ENCODE measurements at regions not wholly inside any gene's neighbourhood (a gene's known extent, or its start where the extent isn't known, plus 50 kb on each side); places are given as distances from the start of the nearest gene placed in this dataset.

DNA sequence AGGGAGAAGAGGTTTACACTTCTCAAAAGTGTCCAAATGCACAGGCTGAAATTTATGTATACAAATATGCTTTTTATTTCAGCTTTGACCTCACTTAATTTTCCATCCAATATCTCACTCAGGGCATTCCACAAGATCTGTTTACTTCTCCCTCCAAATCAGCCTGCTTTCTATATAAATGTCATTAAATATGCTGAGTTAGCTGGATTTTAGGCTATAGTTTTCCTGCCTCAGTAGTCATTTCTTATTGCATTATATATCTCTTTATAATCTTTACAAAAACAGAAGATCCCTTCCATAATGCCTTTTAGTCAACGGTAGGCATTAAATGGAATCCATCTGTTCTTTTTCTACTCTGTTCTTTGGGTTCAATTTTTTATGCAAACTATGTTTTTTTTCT lies 71.7 kb upstream of the KCND2 start:
- in situ Hi-C loops (cut with HindIII; ENCODE audit: low pct_ligation_motif_present, low pct_unique_long_range_greater_than_20kb, low sequenced_read_pairs) = no loop called here
- DNase-seq = no peak

DNA sequence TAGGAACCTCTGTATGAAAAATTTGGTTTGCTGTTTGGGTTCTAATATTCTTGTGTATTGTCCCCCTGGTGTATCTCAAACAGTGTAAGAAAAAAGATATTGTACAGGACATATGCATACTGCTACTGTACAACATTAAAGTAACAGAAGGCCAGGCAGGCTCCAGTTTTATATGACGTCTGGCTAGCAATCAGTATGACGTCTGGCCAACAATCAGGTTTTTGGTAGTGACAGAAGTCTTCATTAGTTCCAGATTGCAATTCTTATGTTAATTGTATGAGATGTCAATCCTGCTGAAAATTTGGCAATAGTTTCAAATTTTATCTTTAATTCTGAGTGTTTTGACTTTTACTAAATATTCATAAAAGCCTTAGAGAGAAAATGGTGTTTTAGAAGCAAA lies 67.9 kb upstream of the KCND2 start:
- in situ Hi-C loops (cut with HindIII; ENCODE audit: low pct_ligation_motif_present, low pct_unique_long_range_greater_than_20kb, low sequenced_read_pairs) = no loop called here
- DNase-seq = no peak

DNA sequence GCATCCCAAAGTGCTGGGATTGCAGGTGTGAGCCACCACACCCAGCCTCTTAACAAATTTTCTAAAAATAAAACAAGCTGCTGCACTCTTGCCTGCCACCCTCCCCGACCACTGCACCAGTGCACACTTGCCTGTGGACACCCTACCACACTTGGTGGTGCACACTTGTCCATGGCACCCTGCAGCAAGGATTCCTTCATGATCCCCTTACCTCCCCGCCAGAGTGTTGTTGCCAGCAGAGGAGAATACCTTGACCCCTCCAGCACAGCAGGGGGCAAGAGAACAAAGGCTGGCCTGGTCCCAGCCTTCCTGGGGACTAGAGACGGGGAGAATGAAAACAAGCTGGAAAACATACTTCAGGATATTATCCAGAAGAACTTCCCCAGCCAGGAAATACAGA lies 65.9 kb upstream of the KCND2 start:
- in situ Hi-C loops (cut with HindIII; ENCODE audit: low pct_ligation_motif_present, low pct_unique_long_range_greater_than_20kb, low sequenced_read_pairs) = no loop called here
- DNase-seq = no peak

DNA sequence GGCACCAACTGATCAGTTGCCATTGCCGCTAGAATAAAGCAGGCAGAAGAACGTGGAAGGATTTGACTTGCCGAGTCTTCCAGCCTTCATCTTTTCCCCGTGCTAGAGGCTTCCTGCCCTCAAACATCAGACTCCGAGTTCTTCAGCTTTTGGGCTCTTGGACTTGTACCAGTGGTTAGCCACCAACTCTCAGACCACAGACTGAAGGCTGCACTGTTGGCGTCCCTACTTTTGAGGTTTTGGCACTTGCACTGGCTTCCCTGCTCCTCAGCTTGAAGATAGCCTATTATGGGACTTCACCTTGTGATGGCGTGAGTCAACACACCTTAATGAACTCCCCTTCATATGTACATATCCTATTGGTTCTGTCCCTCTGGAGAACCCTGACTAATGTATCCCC lies 57.3 kb upstream of the KCND2 start:
- no peak for DNase-seq
- in situ Hi-C loops (cut with HindIII; ENCODE audit: low pct_ligation_motif_present, low pct_unique_long_range_greater_than_20kb, low sequenced_read_pairs) = no loop called here

DNA sequence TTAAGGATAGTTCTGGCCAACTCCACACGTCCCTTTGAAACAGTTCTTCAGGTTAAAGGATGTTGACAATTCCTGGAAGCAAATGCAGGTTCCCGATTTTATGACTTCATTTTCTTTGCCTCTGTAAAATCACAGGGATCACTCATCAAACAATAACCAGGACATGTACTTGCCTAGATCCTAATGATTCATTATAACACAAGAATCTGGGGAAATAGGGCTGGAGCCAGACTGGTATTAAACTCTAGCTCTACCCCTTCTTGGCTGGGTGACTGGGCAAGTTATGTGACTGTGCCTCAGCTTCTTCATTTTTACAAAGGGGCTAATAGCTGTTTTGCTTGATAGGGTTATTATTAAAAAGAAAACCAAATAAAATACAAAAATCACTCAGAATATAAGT lies 56.0 kb upstream of the KCND2 start:
- in situ Hi-C loops (cut with HindIII; ENCODE audit: low pct_ligation_motif_present, low pct_unique_long_range_greater_than_20kb, low sequenced_read_pairs) = no loop called here
- DNase-seq = no peak

DNA sequence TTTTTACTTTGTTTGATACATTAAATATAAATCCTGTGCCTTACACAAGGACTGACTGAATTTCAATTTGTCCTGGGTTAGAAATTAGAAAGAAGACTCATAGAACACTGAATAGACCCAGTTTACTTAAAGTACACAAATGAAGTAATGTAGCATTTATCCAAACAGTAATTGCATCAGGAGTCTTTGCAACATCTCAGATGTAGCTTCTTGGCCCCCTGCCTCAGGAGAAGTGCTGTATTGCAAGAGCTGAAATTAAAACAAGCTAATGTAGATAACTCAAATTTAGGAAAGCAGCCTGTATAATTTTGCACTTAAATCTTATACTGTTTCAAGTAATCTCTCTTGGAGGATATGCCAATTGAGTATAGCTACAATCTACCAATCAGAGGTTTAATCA lies 54.3 kb upstream of the KCND2 start:
- in situ Hi-C loops (cut with HindIII; ENCODE audit: low pct_ligation_motif_present, low pct_unique_long_range_greater_than_20kb, low sequenced_read_pairs) = no loop called here
- no peak for DNase-seq

DNA sequence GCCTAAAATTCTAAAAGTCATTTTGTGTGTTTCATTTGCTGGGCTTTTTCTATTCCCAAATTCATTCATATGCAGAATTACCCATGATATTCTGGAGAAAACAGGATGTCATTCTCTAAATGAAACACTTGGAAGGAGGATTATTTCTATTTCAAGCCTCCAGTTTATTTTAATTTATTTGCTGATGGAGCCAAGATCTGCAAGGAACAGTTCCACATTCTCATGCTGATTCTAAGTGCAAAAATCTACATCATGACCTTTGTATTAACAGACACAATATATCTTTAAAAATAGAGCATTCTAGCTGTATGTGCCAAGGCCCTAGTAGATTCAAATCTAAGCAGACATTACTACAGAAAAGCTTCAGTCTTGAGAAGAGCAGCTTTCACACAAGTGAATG lies 51.3 kb upstream of the KCND2 start:
- in situ Hi-C loops (cut with HindIII; ENCODE audit: low pct_ligation_motif_present, low pct_unique_long_range_greater_than_20kb, low sequenced_read_pairs) = no loop called here
- DNase-seq = no peak

Measured in ACHN (cell line).